K562 (cell line): ENCODE measurements at regions not wholly inside any gene's neighbourhood (a gene's known extent, or its start where the extent isn't known, plus 50 kb on each side); places are given as distances from the start of the nearest gene placed in this dataset.

Source experiments
- ATAC-seq: fragments of 200-7000 bp; cut with Tn5 transposase; 3 replicates; pipeline ENCODE4 v1.9.1; 2020; ENCODE audit warnings: moderate library complexity
- BruUV-seq: library from RNA; stranded (reverse); fragments of 400-500 nt; replicated peaks from 2 replicates; lab custom pipeline; 2021; lab: Mats Ljungman, UMichigan
- CTCF ChIA-PET: fragments of 300-600 bp; formaldehyde crosslinking; extraction: SDS; loops from one replicate; lab custom pipeline; 2021; ENCODE audit warnings: low intra/inter-chr PET ratio; lab: Yijun Ruan, JAX
- POLR2A ChIA-PET: fragments of 300-600, 350-650 bp; sonication (Branson Sonifier 250); formaldehyde crosslinking; extraction: SDS; loops from one replicate; lab custom pipeline; 2021; ENCODE audit warnings: antibody characterized with exemption, inconsistent platforms; lab: Yijun Ruan, JAX
- DNase-seq, 4 experiments: peaks; one replicate each; pipeline versions ENCODE4 v3.0.0 to v3.0.0-alpha.2; 2011 to 2018; ENCODE audit warnings: low spot score in 3 of 4, mixed read lengths in 3 of 4; ENCODE audit errors: extremely low read depth in 1 of 4
- FAIRE-seq: peaks from 2 replicates; lab custom pipeline; 2011; peaks lifted over from hg19 to GRCh38; lab: Jason Lieb, UNC
- H2AFZ ChIP-seq: 2 replicates; pipeline ENCODE4 v1.6.0; 2011; ENCODE audit warnings: low read depth, low read length, control low read depth, inconsistent platforms
- H3K27ac ChIP-seq: fragments of 200-600 bp; 3 replicates; pipeline ENCODE4 v1.8.0; 2011; ENCODE audit warnings: low read depth, mild to moderate bottlenecking, control low read depth, inconsistent platforms, low read length, moderate library complexity, mixed read lengths; ENCODE audit errors: extremely low read depth
- H3K27me3 ChIP-seq, 2 experiments: fragments of 300-600 bp in 1 of 2; 2 replicates in 1 of 2; 3 replicates in 1 of 2; pipeline versions ENCODE4 v1.6.0 to v1.8.0; 2011; ENCODE audit warnings: inconsistent platforms in 2 of 2, low read length in 2 of 2, mild to moderate bottlenecking in 1 of 2, mixed read lengths in 1 of 2, moderate library complexity in 1 of 2; ENCODE audit not compliant: control insufficient read depth in 2 of 2, insufficient read depth in 2 of 2
- H3K36me3 ChIP-seq: fragments of 300-600 bp; 3 replicates; pipeline ENCODE4 v1.8.0; 2011; ENCODE audit warnings: mild to moderate bottlenecking, low read length, inconsistent platforms; ENCODE audit not compliant: control insufficient read depth, insufficient read depth
- H3K4me1 ChIP-seq, 2 experiments: fragments of 200-600 bp in 1 of 2; replicated peaks in 1 of 2; 2 replicates in 1 of 2; 3 replicates in 1 of 2; pipeline versions ENCODE4 v1.5.1 to v1.8.0; 2011; ENCODE audit warnings: inconsistent platforms in 2 of 2, low read length in 2 of 2, mild to moderate bottlenecking in 1 of 2, mixed read lengths in 1 of 2, moderate library complexity in 1 of 2; ENCODE audit not compliant: control insufficient read depth in 2 of 2, insufficient read depth in 2 of 2
- H3K4me2 ChIP-seq: 2 replicates; pipeline ENCODE4 v1.6.1; 2011; ENCODE audit warnings: low read length, control low read depth, inconsistent platforms, mixed read lengths; ENCODE audit not compliant: insufficient read depth
- H3K4me3 ChIP-seq: fragments of 200-600 bp; sonication (generic), shearing (Covaris generic); 2 replicates; pipeline ENCODE4 v1.5.1; 2016; ENCODE audit warnings: control low read depth, inconsistent platforms
- H3K79me2 ChIP-seq: fragments of 200-600 bp; 3 replicates; pipeline ENCODE4 v1.8.0; 2011; ENCODE audit warnings: low read length, inconsistent platforms; ENCODE audit not compliant: control insufficient read depth, insufficient read depth
- H3K9ac ChIP-seq, 2 experiments: 2 replicates each; pipeline versions ENCODE4 v1.6.0 to v1.6.1; 2011; ENCODE audit warnings: low read depth in 2 of 2, low read length in 2 of 2, control low read depth in 1 of 2, inconsistent platforms in 1 of 2, mild to moderate bottlenecking in 1 of 2, mixed read lengths in 1 of 2; ENCODE audit not compliant: insufficient read depth in 1 of 2
- H3K9me1 ChIP-seq: one replicate; pipeline ENCODE4 v1.6.0; 2011; ENCODE audit warnings: inconsistent platforms, mild to moderate bottlenecking, low read length, moderate library complexity; ENCODE audit not compliant: control insufficient read depth, insufficient read depth
- H3K9me3 ChIP-seq: replicated peaks from 2 replicates; pipeline ENCODE4 v1.5.1; 2011; ENCODE audit warnings: low read depth, low read length, inconsistent platforms; ENCODE audit not compliant: control insufficient read depth, insufficient read depth
- H4K20me1 ChIP-seq: replicated peaks from 2 replicates; pipeline ENCODE4 v1.6.1; 2011; ENCODE audit warnings: low read length, inconsistent platforms, mixed read lengths; ENCODE audit not compliant: control insufficient read depth, insufficient read depth
- CEBPG ChIP-seq, 3 experiments: fragments of 200-800 bp in 1 of 3; sonication (Bioruptor generic) in 1 of 3; sonication (generic) in 1 of 3; formaldehyde crosslinking in 1 of 3; IDR thresholded peaks in 2 of 3; conservative IDR thresholded peaks in 1 of 3; 2 replicates each; pipeline versions ENCODE4 v1.6.1 to v1.8.0; 2016 to 2022; ENCODE audit warnings: missing compliant biosample characterization in 2 of 3, missing genetic modification characterization in 2 of 3, mild to moderate bottlenecking in 1 of 3, missing genetic modification reagents in 1 of 3
- ERF ChIP-seq: fragments of 450-650 bp; formaldehyde crosslinking; IDR thresholded peaks from 2 replicates; pipeline ENCODE4 v1.4.0; 2020; ENCODE audit warnings: mild to moderate bottlenecking, mixed read lengths
- HNRNPH1 ChIP-seq: fragments of 200-400 bp; formaldehyde crosslinking; optimal IDR thresholded peaks from 2 replicates; pipeline ENCODE3; 2017; ENCODE audit warnings: low read depth, mild to moderate bottlenecking, low read length, moderate library complexity
- PHF20 ChIP-seq: fragments of 450-650 bp; IDR thresholded peaks from 2 replicates; pipeline ENCODE4 v1.6.1; 2018; ENCODE audit not compliant: partially characterized antibody
- SMARCE1 ChIP-seq: fragments of 450-650 bp; IDR thresholded peaks from 2 replicates; pipeline ENCODE4 v1.7.1; 2016; ENCODE audit warnings: mild to moderate bottlenecking
- SRSF7 ChIP-seq: fragments of 200-400 bp; formaldehyde crosslinking; optimal IDR thresholded peaks from 2 replicates; pipeline ENCODE3; 2017; ENCODE audit warnings: mild to moderate bottlenecking, low read depth, low read length
- ZBTB17 ChIP-seq: fragments of 450-650 bp; formaldehyde crosslinking; IDR thresholded peaks from 2 replicates; pipeline ENCODE4 v1.4.0; 2020; ENCODE audit warnings: mild to moderate bottlenecking
- ZFX ChIP-seq: sonication (generic); formaldehyde crosslinking; IDR thresholded peaks from 2 replicates; pipeline ENCODE4 v1.8.0; 2022; ENCODE audit warnings: mild to moderate bottlenecking, missing genetic modification reagents, moderate library complexity
- ZNF263 ChIP-seq: sonication (generic); formaldehyde crosslinking; IDR thresholded peaks from 2 replicates; pipeline ENCODE4 v1.8.0; 2022; ENCODE audit warnings: mild to moderate bottlenecking, missing genetic modification reagents, borderline replicate concordance
- in situ Hi-C: fragments of 300-500 bp; cut with MboI; formaldehyde crosslinking; loops from 4 replicates; pipeline ENCODE4 v1.15.0; 2018; ENCODE audit warnings: inconsistent platforms, mixed read lengths
- intact Hi-C: fragments of 100-400 bp; cut with micrococcal nuclease; formaldehyde crosslinking; loops from 2 replicates; pipeline ENCODE4 v1.14.2; 2022
- TF ChIP-seq, protein P1 (sequence below): fragments of 450-650 bp; IDR thresholded peaks from 2 replicates; pipeline ENCODE4 v1.6.1; 2017; ENCODE audit warnings: mild to moderate bottlenecking, moderate library complexity
- TF ChIP-seq, protein P2 (sequence below): fragments of 250-450 bp; sonication (Bioruptor Pico); IDR thresholded peaks from 2 replicates; pipeline ENCODE4 v1.4.0; 2020; ENCODE audit warnings: mild to moderate bottlenecking
- TF ChIP-seq, protein P3 (sequence below): sonication (generic); formaldehyde crosslinking; IDR thresholded peaks from 2 replicates; pipeline ENCODE4 v1.8.0; 2022; ENCODE audit warnings: mild to moderate bottlenecking, missing genetic modification reagents, borderline replicate concordance
- TF ChIP-seq, protein P4 (sequence below): fragments of 450-650 bp; IDR thresholded peaks from 2 replicates; pipeline ENCODE4 v1.6.1; 2018; ENCODE audit warnings: mild to moderate bottlenecking, low read depth; ENCODE audit not compliant: partially characterized antibody
- TF ChIP-seq, protein P5 (sequence below): fragments of 450-650 bp; IDR thresholded peaks from 2 replicates; pipeline ENCODE4 v1.7.1; 2018; ENCODE audit warnings: mild to moderate bottlenecking, low read depth; ENCODE audit not compliant: partially characterized antibody

DNA sequence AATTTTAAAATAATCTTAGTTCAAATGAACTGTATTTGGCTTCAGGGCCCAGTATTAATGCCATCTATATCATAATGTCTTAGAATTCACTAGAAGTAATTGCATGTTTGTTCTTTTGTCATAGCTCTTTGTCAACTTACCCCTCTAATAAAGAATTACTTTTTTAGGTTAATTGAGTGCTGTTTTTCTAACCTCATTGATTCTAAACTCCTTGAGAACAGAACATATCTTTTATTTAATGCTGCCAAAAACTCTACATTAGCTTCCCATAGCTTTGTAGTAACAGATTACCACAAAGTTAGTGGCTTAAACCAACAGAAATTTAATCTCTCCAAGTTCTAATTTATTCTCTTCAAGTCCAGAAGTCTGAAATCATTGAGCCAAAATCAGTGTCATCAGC is 242.4 kb downstream of the LURAP1L start:
- FAIRE-seq (no peak), ATAC-seq (no peak), DNase-seq (no peak)
- Histone ChIP-seq H3K36me3 (no peaks in the 10 kb centered on the region), H3K4me3 (no peak overlapping the region), H4K20me1 (no peaks in the 10 kb centered on the region), H3K4me1 (no peaks in the 10 kb centered on the region), H3K9ac (no peak overlapping the region), H3K79me2 (no peaks in the 10 kb centered on the region), H3K9me3 (no peaks in the 10 kb centered on the region), H3K9me1 (no peaks in the 10 kb centered on the region), H3K27me3 (no peaks in the 10 kb centered on the region), H3K4me2 (no peak overlapping the region), H2AFZ (no peak overlapping the region), H3K27ac (no peak overlapping the region)
- ChIA-PET POLR2A (no interaction called here), CTCF (no interaction called here)
- in situ Hi-C loops (no loop called here), intact Hi-C loops (no loop called here)
- TF ChIP-seq, protein P1, sequence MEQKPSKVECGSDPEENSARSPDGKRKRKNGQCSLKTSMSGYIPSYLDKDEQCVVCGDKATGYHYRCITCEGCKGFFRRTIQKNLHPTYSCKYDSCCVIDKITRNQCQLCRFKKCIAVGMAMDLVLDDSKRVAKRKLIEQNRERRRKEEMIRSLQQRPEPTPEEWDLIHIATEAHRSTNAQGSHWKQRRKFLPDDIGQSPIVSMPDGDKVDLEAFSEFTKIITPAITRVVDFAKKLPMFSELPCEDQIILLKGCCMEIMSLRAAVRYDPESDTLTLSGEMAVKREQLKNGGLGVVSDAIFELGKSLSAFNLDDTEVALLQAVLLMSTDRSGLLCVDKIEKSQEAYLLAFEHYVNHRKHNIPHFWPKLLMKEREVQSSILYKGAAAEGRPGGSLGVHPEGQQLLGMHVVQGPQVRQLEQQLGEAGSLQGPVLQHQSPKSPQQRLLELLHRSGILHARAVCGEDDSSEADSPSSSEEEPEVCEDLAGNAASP: no peak
- TF ChIP-seq, protein P2, sequence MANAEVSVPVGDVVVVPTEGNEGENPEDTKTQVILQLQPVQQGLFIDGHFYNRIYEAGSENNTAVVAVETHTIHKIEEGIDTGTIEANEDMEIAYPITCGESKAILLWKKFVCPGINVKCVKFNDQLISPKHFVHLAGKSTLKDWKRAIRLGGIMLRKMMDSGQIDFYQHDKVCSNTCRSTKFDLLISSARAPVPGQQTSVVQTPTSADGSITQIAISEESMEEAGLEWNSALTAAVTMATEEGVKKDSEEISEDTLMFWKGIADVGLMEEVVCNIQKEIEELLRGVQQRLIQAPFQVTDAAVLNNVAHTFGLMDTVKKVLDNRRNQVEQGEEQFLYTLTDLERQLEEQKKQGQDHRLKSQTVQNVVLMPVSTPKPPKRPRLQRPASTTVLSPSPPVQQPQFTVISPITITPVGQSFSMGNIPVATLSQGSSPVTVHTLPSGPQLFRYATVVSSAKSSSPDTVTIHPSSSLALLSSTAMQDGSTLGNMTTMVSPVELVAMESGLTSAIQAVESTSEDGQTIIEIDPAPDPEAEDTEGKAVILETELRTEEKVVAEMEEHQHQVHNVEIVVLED (CRISPR knock-in tag): no peak
- TF ChIP-seq, protein P3, sequence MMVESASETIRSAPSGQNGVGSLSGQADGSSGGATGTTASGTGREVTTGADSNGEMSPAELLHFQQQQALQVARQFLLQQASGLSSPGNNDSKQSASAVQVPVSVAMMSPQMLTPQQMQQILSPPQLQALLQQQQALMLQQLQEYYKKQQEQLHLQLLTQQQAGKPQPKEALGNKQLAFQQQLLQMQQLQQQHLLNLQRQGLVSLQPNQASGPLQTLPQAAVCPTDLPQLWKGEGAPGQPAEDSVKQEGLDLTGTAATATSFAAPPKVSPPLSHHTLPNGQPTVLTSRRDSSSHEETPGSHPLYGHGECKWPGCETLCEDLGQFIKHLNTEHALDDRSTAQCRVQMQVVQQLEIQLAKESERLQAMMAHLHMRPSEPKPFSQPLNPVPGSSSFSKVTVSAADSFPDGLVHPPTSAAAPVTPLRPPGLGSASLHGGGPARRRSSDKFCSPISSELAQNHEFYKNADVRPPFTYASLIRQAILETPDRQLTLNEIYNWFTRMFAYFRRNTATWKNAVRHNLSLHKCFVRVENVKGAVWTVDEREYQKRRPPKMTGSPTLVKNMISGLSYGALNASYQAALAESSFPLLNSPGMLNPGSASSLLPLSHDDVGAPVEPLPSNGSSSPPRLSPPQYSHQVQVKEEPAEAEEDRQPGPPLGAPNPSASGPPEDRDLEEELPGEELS (CRISPR knock-in tag): no peak
- TF ChIP-seq ERF (CRISPR knock-in tag) (no peak), PHF20 (no peak), ZNF263 (CRISPR knock-in tag) (no peak), ZFX (CRISPR knock-in tag) (no peak), HNRNPH1 (no peak), ZBTB17 (CRISPR knock-in tag) (no peak), SMARCE1 (no peak), SRSF7 (no peak), CEBPG (CRISPR knock-in tag; IDR thresholded peaks at IDR 0.05) (no peak), CEBPG (tag; conservative IDR thresholded peaks at IDR 0.05 in 1 of 2, IDR thresholded peaks at IDR 0.05 in 1 of 2) (no peak)
- TF ChIP-seq, protein P4, sequence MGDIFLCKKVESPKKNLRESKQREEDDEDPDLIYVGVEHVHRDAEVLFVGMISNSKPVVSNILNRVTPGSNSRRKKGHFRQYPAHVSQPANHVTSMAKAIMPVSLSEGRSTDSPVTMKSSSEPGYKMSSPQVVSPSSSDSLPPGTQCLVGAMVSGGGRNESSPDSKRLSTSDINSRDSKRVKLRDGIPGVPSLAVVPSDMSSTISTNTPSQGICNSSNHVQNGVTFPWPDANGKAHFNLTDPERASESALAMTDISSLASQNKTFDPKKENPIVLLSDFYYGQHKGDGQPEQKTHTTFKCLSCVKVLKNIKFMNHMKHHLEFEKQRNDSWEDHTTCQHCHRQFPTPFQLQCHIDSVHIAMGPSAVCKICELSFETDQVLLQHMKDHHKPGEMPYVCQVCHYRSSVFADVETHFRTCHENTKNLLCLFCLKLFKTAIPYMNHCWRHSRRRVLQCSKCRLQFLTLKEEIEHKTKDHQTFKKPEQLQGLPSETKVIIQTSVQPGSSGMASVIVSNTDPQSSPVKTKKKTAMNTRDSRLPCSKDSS: no peak
- TF ChIP-seq, protein P5, sequence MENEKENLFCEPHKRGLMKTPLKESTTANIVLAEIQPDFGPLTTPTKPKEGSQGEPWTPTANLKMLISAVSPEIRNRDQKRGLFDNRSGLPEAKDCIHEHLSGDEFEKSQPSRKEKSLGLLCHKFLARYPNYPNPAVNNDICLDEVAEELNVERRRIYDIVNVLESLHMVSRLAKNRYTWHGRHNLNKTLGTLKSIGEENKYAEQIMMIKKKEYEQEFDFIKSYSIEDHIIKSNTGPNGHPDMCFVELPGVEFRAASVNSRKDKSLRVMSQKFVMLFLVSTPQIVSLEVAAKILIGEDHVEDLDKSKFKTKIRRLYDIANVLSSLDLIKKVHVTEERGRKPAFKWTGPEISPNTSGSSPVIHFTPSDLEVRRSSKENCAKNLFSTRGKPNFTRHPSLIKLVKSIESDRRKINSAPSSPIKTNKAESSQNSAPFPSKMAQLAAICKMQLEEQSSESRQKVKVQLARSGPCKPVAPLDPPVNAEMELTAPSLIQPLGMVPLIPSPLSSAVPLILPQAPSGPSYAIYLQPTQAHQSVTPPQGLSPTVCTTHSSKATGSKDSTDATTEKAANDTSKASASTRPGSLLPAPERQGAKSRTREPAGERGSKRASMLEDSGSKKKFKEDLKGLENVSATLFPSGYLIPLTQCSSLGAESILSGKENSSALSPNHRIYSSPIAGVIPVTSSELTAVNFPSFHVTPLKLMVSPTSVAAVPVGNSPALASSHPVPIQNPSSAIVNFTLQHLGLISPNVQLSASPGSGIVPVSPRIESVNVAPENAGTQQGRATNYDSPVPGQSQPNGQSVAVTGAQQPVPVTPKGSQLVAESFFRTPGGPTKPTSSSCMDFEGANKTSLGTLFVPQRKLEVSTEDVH: no peak
- BruUV-seq: no TSS peak
